NCI-H2227 treated with DMSO at 0.1 percent for 48 hours (cell line): ENCODE measurements at regions not wholly inside any gene's neighbourhood (a gene's known extent, or its start where the extent isn't known, plus 50 kb on each side); places are given as distances from the start of the nearest gene placed in this dataset.
"Not testable (repeated sequence)": the region's sequence is repeated elsewhere in the genome, so short reads cannot be mapped to it uniquely, and the experiment has no call there.

Source experiments
- DNase-seq: peaks from one replicate; lab custom pipeline; 2025; lab: John Stamatoyannopoulos, UW

DNA sequence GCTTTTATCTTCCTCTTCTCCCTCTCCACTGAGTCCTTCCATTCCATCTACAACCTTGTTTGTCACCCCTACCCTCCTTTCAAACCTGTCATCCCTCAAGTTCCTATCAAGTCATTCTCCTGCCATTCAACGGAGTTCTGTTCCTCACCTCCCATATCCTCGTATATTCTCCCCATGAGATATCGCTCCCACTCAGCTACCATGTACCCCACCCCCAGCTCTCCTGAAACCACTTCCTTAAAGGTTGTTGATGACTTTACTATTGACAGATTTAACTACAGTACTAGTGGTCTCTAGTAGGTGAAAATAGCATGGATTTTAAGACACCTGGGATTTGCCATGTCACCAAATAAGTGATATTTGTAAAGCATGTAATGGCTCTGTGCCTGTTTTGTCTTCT lies 107.4 kb upstream of the BARHL2 start:
- no peak for DNase-seq

- no peak for DNase-seq
These were observed 106.6 kb upstream of the BARHL2 start for GRCh38 chr1:90823686-90824085.

DNA sequence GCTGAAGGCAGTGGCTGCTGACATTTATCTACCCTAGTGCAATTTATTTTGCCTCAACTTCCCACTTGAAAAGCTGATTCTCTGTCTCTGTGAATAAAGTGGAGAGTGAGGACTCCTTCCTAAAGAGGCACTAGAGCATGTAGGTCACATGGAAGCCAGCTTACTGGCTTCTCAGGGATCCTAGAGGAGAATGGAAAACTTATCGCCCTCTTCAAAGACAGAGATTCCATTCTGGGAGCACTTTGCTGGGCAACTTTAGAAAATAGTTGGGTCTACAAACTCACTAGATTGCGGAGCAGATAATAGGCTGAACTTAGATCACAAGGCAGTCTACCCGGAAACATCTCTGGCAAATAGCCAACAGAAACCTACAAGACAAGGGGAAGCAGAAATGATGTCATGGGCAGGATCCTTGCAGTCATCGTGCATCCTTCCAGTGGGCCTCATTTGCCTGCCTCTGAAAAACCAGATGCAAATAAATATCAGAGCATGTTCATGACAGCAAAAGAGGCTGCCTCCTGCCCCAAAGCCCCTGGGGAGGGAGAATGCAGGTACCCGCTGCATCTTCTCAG lies 104.8 kb upstream of the BARHL2 start:
- no peak for DNase-seq

DNA sequence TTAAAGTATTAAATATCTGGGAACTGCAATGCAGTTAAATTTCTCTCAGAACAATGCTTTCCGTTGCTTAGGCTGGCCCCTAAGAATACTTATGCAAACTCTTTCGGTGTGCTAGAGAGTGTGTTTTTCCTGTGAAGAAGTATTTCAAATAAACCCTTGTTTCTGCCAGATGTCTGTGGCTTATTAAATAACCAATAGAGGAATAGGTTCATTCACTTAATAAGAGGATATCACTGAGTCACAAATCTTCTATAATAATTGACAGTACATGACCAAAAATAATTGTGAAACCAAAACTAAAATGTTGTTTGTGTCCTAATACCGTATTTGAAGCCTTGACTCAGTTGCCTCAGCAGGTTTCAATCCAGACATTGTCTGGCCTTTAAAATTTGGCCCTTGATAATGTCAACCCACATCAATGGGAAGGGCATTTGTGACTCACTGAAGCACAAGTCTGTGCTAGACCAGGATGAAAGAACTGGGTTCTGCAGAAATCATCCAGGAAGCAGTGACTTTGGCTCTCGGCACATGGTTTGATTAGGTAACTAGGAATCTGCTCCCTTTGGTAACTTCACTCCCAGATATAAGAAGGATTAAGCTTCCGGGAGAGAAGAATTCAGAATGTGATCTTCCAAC lies 104.2 kb upstream of the BARHL2 start:
- no peak for DNase-seq

DNA sequence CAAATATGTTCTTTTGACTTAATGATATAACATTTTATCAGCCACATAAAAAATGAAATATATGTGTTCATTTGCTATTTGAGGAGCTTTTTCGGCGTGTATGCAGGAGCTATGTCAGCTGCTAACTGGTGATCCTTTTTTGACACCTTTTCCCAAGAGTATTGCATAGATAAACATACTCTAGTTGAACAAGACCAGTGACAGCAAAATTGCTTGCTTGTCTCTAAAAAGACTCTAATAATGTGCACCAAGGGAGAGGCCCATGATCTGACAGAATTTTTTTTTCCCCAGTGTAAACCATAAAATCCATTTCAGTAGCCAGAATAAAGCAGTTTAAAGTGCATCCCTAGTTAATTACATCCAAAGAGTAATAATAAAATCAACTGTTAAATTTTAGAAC lies 103.6 kb upstream of the BARHL2 start:
- no peak for DNase-seq

GRCh38 chr1:90817399-90817798 lies 100.3 kb upstream of the BARHL2 start:
- DNase-seq = no peak

GRCh38 chr1:90812237-90812636 lies 95.1 kb upstream of the BARHL2 start:
- not testable (repeated sequence) for DNase-seq

DNA sequence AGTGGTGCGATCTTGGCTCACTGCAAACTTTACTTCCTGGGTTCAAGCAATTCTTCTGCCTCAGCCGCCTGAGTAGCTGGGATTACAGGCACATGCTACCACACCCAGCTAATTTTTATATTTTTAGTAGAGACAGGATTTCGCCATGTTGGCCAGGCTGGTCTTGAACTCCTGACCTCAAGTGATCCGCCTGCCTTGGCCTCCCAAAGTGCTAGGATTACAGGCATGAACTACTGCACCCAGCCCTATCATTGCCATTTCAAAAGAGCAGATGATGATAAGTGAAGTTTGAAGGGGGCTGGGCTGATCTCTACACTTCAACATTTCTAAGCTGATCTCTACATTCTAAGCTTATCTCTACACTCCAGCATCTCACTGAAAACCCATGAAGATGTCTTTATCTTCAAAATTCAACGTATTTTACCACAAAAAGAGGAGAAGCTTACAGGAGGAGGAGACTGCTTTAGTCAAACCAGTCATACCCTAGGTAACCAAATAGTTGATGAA lies 94.4 kb upstream of the BARHL2 start:
- not testable (repeated sequence) for DNase-seq

GRCh38 chr1:90810681-90811080 lies 93.6 kb upstream of the BARHL2 start:
- DNase-seq = no peak

GRCh38 chr1:90809996-90810395 lies 92.9 kb upstream of the BARHL2 start:
- no peak for DNase-seq

- no peak for DNase-seq
These were observed 92.0 kb upstream of the BARHL2 start for GRCh38 chr1:90809093-90809492.

- no peak for DNase-seq
These were observed 90.2 kb upstream of the BARHL2 start for GRCh38 chr1:90807329-90807728.

GRCh38 chr1:90802622-90803021 lies 85.5 kb upstream of the BARHL2 start:
- no peak for DNase-seq

GRCh38 chr1:90800012-90800717 lies 83.1 kb upstream of the BARHL2 start:
- DNase-seq = no peak

GRCh38 chr1:90799326-90799725 lies 82.2 kb upstream of the BARHL2 start:
- no peak for DNase-seq

- DNase-seq = no peak
These were observed 81.8 kb upstream of the BARHL2 start for GRCh38 chr1:90798883-90799282.

DNA sequence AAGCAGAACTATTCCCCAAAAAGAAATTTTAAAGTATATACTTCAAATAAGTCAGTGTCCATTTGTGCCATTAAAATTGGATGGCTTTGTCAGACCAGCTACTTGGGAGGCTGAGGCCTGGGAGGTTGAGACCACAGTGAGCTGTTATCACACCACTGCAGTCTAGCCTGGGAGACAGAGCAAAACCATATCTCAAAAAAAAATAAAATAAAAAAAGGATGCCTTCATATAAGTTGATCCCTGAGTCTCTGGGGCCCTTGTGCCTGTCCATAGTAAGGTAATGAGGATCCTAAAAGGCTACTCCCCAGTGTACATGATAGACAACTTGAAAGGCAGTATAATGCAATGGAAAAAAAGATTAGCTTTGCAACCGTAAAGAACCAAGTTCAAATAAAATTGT lies 81.2 kb upstream of the BARHL2 start:
- no peak for DNase-seq

GRCh38 chr1:90795431-90795830 lies 78.3 kb upstream of the BARHL2 start:
- DNase-seq = no peak

DNA sequence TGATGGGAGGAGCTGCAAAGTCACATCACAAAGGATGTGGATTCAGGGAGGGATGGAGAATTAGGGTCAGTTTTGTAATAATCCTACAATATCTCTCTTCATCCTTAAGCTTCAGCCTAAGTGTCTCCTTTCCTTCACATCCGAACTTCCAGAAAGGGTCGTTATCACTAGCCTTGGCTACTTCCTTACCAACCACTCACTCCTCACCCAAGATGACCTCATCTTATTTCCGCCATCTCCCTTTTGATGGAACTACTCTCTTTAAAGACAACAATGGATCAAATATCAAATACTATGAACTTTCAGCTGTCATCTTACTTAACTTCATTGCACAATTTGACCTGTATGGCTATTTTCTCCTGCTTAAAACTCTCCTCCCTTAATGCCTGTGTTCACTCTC lies 69.6 kb upstream of the BARHL2 start:
- no peak for DNase-seq

DNA sequence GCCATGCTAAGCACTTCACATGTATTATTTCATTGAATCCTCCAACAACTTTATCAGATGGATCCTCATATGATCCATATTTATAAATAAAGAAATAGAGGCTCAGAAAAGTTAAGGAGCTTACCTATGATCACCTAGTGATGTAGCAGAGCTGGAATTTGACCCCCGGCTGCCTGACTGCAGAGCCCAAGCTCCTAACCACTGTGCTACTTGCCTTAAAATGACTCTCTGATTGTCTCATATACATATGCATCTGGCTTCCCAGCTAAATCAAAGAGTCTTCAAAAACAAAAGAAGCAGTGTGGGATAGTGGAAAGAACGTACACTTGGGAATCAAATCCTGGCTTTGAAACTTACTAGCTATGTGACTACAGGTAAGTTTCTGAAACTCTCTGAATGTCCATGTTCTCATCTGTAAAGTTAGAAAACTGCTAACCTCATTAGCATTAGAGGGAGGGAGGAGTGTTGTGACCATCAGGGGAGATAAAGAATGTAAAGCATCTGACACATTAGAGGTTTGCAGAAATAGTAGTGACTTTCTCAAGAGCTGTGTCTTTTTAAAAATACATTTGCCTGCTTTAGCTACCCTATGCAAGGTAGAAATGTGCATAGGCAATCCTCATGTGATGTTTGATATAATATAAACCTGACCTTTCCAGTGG lies 67.2 kb upstream of the BARHL2 start:
- DNase-seq = no peak

GRCh38 chr1:90783181-90783580 lies 66.1 kb upstream of the BARHL2 start:
- no peak for DNase-seq

DNA sequence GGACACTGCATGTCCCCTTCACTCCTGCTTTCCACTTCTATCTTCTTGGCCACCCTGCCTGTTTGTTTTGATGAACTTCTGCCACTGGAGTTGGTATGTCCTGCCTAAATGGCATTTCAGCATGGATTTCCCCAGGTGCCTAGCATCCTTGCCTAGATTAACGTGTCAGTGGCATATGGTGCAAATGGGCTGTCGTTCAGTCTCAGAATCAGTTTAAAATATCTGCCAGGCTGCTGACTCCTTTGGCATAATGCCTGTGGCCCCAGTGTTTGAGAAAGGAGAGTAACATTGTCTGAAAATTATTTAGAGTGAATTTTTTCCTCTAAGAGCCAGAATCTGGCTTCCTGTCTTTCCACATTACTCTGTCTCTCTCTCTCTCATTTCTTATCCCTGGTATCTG lies 64.9 kb upstream of the BARHL2 start:
- DNase-seq = no peak

DNA sequence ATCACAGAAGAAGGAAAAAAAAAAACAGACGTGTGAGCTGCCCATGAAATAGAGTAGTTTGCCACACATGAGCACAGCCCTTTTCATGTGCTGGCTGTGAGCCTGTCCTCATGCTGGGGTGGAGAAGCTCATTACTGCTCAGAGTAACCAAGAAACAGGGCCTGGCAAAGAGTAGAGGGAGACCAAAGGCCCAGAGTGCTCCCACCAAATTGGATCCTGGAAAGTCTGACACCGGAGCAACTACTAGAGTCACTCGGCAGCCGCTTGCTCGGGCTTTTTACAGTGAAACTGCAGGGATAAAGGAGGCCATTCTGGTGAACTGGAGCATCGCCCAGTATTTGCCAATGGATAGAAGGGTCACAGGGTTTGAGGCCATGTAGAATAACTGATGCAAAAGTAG lies 64.4 kb upstream of the BARHL2 start:
- no peak for DNase-seq
